ENCODE measurements at regions not wholly inside any gene's neighbourhood (a gene's known extent, or its start where the extent isn't known, plus 50 kb on each side); places are given as distances from the start of the nearest gene placed in this dataset.
"Not testable (repeated sequence)": the region's sequence is repeated elsewhere in the genome, so short reads cannot be mapped to it uniquely, and the experiment has no call there.

DNA sequence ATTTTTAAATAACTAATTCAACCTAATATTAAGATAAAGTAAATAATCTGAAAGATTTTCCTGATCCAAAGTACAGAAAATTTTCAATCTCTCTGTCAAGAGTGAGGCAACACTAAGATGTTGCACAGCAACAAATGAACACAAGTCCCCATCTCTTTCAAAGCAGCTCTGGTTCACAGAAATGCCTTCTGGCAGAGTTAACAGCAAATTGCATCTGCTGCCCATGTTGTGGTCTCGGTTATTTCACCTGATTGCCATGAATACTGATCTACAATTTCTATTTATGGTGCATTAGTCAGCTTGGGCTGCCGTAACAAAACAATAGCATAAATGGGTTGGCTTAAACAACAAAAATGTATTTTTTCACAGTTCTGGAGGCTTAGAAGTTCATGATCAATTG, 167.3 kb downstream of the BCHE start:
- peak; percentile 39 for DNase-seq (ENCODE audit: low read depth)
- TF ChIP-seq, protein P1, sequence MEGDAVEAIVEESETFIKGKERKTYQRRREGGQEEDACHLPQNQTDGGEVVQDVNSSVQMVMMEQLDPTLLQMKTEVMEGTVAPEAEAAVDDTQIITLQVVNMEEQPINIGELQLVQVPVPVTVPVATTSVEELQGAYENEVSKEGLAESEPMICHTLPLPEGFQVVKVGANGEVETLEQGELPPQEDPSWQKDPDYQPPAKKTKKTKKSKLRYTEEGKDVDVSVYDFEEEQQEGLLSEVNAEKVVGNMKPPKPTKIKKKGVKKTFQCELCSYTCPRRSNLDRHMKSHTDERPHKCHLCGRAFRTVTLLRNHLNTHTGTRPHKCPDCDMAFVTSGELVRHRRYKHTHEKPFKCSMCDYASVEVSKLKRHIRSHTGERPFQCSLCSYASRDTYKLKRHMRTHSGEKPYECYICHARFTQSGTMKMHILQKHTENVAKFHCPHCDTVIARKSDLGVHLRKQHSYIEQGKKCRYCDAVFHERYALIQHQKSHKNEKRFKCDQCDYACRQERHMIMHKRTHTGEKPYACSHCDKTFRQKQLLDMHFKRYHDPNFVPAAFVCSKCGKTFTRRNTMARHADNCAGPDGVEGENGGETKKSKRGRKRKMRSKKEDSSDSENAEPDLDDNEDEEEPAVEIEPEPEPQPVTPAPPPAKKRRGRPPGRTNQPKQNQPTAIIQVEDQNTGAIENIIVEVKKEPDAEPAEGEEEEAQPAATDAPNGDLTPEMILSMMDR (conservative IDR thresholded peaks at IDR 0.05; ENCODE audit: low read depth, low read length), result no peak
- H3K4me3 ChIP-seq (ENCODE audit: low read length), result no peak overlapping the region

DNA sequence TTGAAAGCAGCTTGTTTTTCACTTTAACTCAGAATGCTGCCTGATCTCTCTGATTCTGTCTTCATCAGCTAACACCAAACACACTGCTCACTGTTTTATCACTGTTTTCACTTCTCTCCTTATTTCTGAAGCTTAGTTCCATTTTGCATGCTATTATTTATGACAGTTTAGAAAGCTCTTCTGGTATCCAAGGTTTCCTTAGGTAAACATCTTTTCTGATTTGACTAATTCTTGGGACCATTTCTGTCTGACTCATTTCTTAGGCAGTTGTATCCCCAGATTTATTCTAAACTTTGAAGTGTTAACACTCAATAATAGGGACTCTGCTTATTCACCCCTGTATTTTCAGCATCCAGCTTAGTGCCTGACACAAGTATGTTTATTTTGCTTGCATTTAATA, 167.7 kb downstream of the BCHE start:
- peak; percentile 63 for DNase-seq (ENCODE audit: low read depth)
- no peak overlapping the region for H3K4me3 ChIP-seq (ENCODE audit: low read length)
- TF ChIP-seq, protein P1 (conservative IDR thresholded peaks at IDR 0.05; ENCODE audit: low read depth, low read length), result no peak

DNA sequence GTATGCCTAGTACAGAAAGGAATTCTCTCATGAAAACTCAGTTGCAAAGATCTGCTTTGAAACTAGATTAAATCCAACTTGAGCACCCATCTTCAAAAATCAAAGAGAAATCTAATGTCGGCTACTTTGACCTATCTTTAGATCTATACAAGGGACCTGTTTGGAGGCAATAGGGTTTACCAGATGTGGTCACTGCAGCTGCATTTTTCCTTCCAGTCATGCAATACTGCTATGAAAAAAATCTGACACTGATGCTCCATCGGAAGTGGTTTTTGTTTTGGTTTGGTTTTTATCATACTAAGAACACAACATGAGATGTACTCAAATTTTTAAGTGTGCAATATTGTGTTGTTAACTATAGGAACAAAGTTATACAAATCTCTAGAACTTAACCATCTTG, 169.5 kb downstream of the BCHE start:
- TF ChIP-seq, protein P1 (conservative IDR thresholded peaks at IDR 0.05; ENCODE audit: low read depth, low read length), result no peak
- H3K4me3 ChIP-seq (ENCODE audit: low read length), result no peak overlapping the region
- no peak for DNase-seq (ENCODE audit: low read depth)

DNA sequence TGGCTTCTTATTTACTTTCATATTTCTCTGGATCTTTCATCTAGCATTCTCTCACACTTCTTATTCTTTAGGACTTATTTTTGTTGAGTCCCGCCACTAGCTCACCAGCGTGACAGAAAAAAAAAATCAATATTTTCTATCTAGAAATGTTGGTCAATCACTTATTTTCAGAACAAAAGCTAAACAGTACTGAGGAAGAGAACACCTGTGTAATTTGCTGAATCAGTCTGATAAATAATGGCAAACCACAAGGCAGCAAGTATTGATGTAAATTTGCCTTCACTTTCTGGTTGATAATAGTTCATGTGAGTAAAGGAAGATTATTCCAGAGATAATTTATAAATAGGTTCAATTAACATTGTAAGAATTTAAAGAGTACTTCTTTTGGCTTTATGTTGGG, 179.2 kb downstream of the BCHE start:
- TF ChIP-seq, protein P1 (conservative IDR thresholded peaks at IDR 0.05; ENCODE audit: low read depth, low read length), result no peak
- DNase-seq (ENCODE audit: low read depth), result no peak
- H3K4me3 ChIP-seq (ENCODE audit: low read length), result no peak overlapping the region

DNA sequence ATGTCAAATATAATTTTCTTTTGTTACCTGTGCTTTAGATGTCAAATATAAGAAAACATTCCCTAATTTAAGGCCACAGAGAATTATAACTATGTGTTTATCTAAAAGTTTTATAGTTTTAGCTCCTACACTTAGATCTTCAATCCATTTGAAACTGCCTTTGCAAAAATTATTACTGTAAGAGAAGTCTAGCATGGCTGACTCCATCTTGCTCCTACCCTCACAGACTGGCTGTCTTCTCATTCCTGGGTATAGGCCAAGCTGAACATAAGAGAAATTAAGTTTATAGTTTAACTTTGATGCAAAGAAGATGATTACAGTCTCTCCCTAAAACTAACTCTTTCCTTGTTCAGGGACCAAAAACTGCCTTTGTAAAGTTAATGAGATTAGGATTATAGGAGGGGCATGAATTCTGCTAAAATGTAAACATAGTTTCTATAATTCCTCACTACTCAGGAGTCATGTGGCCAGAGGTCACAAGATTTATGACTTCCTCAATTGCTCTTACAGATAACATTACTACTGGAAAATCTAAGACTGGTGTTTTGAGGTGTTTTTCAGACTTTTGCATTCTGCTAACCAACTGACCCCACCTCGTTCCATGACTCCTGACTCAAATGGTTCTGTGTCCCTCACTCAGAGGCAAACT, 184.0 kb downstream of the BCHE start:
- TF ChIP-seq, protein P1 (conservative IDR thresholded peaks at IDR 0.05; ENCODE audit: low read depth, low read length), result no peak
- no peak overlapping the region for H3K4me3 ChIP-seq (ENCODE audit: low read length)

DNA sequence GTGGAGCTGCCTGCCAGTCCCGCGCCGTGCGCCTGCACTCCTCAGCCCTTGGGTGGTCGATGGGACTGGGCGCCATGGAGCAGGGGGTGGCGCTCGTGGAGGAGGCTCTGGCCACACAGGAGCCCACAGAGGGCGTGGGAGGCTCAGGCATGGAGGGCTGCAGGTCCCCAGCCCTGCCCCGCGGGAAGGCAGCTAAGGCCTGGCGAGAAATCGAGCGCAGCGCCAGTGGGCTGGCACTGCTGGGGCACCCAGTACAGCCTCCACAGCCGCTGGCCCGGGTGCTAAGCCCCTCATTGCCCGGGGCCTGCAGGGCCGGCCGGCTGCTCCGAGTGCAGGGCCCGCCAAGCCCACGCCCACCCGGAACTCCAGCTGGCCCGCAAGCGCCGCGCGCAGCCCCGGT, 187.9 kb downstream of the BCHE start:
- DNase-seq (ENCODE audit: low read depth); H3K4me3 ChIP-seq (ENCODE audit: low read length): not testable (repeated sequence)

More for the DNA sequence above, 184.0 kb downstream of the BCHE start:
- no peak for DNase-seq (ENCODE audit: low read depth)

DNA sequence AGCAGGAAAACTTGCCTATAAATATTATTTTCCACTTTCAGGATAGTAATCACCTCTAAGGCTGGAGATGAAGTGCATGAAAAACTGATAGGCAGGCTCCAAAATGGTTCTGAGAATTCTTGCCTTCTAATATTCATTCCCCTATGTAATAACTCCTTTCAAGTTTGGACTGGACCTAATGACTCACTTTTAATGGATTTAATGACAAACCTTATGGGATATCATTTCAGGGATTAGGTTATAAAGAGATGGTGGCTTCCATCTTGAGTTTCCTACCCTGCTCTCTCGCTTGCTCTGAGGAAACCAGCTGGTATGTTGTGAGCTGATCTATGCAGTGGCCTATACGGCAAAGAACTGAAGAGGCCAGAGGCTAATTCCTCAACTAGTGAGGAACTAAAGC, 192.0 kb downstream of the BCHE start:
- DNase-seq (ENCODE audit: low read depth), result no peak
- H3K4me3 ChIP-seq (ENCODE audit: low read length), result no peak overlapping the region
- TF ChIP-seq, protein P1 (conservative IDR thresholded peaks at IDR 0.05; ENCODE audit: low read depth, low read length), result no peak
